22Rv1 (cell line): ENCODE measurements at regions not wholly inside any gene's neighbourhood (a gene's known extent, or its start where the extent isn't known, plus 50 kb on each side); places are given as distances from the start of the nearest gene placed in this dataset.

Experiments
- H3K27ac ChIP-seq: fragments of 450-650 bp; 2 replicates; pipeline ENCODE4 v1.5.1; 2017
- ZFX ChIP-seq: fragments of 450-650 bp; IDR thresholded peaks from 2 replicates; pipeline ENCODE4 v1.6.1; 2017; ENCODE audit warnings: antibody characterized with exemption, borderline replicate concordance
- TF ChIP-seq, protein P1 (sequence below): fragments of 450-650 bp; IDR thresholded peaks from 2 replicates; pipeline ENCODE4 v1.5.1; 2017; ENCODE audit warnings: mild to moderate bottlenecking

DNA sequence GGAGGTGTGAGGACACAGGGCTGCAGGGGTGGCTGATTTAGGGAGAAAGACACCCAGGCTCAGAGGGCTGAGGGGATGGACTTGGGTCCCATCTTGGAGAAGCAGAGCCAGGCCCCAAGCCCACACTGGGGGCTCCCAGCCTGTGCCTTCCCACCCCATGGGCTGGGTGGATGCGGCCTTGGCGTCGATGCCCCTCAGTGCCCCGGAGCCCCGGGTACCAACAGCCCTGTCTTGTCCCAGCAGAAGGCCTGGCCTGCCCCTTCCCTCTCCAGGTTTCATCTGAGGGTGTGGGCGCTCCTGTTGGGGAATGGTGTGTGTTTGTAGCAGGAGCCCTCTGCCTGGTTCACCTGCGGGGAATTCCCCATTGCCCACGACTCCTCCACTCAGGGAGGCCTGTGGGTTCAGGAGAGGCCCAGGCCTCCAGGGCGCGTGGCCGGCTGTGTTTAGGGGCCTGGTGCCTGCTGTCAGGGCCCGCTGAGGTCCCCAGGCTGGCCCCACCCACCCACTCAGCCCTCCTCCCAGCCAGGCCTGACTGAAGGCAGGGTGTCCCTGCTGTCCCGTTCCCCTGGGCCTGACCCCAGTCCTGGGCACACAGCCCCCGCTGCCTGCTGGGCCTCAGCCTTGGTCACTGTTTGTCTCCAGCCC, 51.1 kb upstream of the BEGAIN start:
- no peak overlapping the region for H3K27ac ChIP-seq
- TF ChIP-seq ZFX: no peak
- TF ChIP-seq, protein P1, sequence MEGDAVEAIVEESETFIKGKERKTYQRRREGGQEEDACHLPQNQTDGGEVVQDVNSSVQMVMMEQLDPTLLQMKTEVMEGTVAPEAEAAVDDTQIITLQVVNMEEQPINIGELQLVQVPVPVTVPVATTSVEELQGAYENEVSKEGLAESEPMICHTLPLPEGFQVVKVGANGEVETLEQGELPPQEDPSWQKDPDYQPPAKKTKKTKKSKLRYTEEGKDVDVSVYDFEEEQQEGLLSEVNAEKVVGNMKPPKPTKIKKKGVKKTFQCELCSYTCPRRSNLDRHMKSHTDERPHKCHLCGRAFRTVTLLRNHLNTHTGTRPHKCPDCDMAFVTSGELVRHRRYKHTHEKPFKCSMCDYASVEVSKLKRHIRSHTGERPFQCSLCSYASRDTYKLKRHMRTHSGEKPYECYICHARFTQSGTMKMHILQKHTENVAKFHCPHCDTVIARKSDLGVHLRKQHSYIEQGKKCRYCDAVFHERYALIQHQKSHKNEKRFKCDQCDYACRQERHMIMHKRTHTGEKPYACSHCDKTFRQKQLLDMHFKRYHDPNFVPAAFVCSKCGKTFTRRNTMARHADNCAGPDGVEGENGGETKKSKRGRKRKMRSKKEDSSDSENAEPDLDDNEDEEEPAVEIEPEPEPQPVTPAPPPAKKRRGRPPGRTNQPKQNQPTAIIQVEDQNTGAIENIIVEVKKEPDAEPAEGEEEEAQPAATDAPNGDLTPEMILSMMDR: no peak

- TF ChIP-seq ZFX: no peak
- TF ChIP-seq, protein P1: no peak
- no peak overlapping the region for H3K27ac ChIP-seq
These were observed 52.1 kb upstream of the BEGAIN start for GRCh38 chr14:100639280-100639679.

DNA sequence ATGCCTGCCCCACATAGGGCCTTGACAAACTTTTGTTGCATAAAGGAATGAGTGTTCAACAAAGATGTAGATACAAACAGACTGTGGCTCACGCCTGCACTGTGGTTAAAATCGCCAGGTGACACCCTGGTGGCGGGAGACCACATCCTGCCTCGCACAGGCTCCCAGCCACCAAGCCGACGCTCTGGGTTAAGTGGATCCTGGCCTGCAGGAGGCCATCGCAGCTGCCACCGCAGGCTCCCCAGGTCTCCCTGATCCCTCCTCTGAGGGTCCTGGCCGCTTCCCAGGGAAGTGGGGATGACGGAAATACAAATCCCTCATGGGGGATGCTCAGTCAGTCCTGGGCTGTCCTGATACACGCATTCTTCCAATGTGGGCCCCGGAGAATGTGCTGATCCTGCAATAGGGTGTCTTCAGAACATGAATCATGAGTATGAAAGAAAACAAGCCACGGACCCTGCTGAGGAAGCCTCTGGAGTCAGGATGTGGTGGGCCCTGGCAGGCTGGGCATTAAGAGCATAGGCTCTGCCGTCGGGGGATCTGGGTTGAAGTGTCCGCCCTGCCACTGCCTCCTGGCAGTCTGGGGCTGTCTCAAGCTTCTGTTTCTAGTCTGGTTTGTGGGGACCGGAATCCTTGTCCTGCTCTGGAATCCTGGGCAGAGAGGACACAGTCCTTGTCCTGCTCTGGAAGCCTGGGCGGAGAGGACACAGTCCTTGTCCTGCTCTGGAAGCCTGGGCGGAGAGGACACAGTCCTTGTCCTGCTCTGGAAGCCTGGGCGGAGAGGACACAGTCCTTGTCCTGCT, 53.5 kb upstream of the BEGAIN start:
- TF ChIP-seq, protein P1: no peak
- no peak for TF ChIP-seq ZFX
- H3K27ac ChIP-seq: no peak overlapping the region

DNA sequence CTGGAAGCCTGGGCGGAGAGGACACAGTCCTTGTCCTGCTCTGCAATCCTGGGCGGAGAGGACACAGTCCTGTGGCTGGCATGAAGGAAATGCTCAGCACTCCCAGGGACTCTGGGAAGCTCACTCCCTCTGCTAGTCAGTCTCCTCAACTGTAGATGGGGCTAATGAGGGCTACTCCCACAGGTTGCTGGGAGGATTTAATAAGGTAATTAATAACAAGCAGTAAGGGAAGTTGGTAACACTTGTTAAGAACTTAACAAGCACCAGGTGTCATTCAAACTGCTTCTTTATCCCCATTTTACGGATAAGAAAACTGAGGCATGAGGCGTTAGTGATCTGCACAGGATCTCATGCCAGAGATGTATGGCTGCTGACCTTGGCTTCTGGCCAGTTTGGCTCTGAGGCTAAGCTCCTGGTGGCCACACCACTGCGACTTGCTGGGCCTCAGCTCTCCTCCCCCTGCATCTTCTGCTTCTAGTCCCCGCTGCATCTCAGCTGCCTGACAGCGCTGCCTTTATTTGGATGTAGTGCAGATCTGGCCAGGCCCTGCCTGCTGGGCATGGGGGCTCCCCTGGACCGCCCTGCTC, 54.1 kb upstream of the BEGAIN start:
- H3K27ac ChIP-seq: no peak overlapping the region
- TF ChIP-seq, protein P1: 0 out of 2 replicates have a peak, but pooled peaks have one; percentile 5
- no peak for TF ChIP-seq ZFX

DNA sequence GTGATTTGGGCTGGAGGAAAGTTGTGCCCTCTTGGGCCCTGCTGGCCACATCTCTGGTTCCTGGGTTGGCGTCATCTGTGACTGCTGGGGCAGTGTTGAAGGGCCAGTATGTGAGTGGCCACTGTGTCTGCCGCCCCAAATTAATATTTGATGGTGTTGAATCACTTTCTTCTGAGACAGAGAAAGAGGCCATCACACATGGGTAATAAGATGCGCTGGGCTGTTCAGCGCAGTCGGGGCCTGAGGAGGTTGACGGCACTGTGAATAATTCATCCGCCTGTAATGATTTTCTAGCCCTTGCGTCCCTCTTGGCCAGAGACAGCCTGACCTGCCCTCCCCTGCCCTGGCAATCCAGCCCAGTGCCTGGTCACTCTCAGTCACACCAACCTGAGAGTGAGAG, 56.2 kb upstream of the BEGAIN start:
- no peak overlapping the region for H3K27ac ChIP-seq
- TF ChIP-seq ZFX: no peak
- TF ChIP-seq, protein P1: no peak

- no peak overlapping the region for H3K27ac ChIP-seq
- TF ChIP-seq ZFX: no peak
- TF ChIP-seq, protein P1: no peak
These were observed 57.2 kb upstream of the BEGAIN start for GRCh38 chr14:100644383-100644782.

DNA sequence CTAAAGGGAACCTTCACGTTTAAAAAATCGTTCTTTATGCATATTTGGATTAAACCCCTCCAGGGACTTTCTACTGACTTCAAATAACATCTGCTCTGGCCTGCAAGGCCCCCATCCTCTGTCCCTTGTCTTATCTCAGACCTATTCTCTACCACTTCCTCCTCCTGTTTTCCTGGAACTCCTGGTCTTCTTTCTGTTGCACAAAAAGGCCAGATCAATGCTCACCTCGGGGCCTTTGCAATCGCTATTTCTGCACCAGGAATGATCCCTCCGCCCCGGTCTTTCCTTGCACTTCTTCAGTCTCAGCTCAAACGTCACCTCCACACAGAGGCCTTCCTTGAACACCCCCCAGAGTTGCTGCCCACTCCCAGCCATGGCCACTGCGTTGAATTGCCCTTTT, 57.6 kb upstream of the BEGAIN start:
- no peak overlapping the region for H3K27ac ChIP-seq
- no peak for TF ChIP-seq ZFX
- TF ChIP-seq, protein P1: no peak
